Nephron progenitor cell (in vitro differentiated cells): ENCODE measurements at regions not wholly inside any gene's neighbourhood (a gene's known extent, or its start where the extent isn't known, plus 50 kb on each side); places are given as distances from the start of the nearest gene placed in this dataset.

Experiments
- DNase-seq: peaks from one replicate; pipeline ENCODE4 v3.0.0; 2021
- H3K27ac Mint-ChIP-seq: 2 replicates; pipeline ENCODE4 v1.8.0; 2021; ENCODE audit warnings: mild to moderate bottlenecking, moderate library complexity, mixed read lengths
- H3K27me3 Mint-ChIP-seq: 2 replicates; pipeline ENCODE4 v1.8.0; 2021; ENCODE audit warnings: mild to moderate bottlenecking, low read depth, mixed read lengths; ENCODE audit not compliant: poor library complexity
- H3K36me3 Mint-ChIP-seq: 2 replicates; pipeline ENCODE4 v1.8.0; 2021; ENCODE audit warnings: low read depth, mixed read lengths
- H3K4me1 Mint-ChIP-seq: 2 replicates; pipeline ENCODE4 v1.8.0; 2021; ENCODE audit warnings: mixed read lengths
- H3K4me3 Mint-ChIP-seq: 2 replicates; pipeline ENCODE4 v1.8.0; 2021; ENCODE audit warnings: mild to moderate bottlenecking, moderate library complexity, mixed read lengths
- H3K9me3 Mint-ChIP-seq: 2 replicates; pipeline ENCODE4 v1.8.0; 2021; ENCODE audit warnings: mild to moderate bottlenecking, moderate library complexity, mixed read lengths
- TF ChIP-seq, protein P1 (sequence below): fragments of 200-600 bp; sonication (generic); IDR thresholded peaks from 2 replicates; pipeline ENCODE4 v1.5.0; 2021; ENCODE audit warnings: antibody characterized with exemption

DNA sequence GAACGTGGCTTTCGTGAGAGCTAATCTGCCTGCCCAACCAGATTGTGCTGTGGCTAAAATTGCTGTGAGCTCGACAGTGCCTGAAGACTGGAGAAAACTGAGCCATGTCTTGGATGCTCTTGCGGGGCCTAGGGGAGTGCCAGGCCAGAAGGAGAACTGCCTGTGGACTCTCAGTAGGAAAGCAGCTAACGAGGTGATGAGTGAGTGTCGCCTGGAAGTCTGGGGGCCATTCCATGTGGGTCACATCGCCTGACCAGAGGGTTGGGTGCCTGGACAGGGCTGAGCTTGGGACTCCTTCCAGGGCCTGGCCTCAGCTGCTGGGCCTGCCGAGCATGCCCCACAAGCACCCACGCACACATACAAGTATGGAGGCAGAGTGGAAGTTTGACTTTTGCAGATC, 166.5 kb downstream of the VEGFA start:
- Mint-ChIP-seq H3K27me3 (peaks cover 96% of the 10 kb centered on the region), H3K27ac (no peak overlapping the region), H3K4me1 (peaks cover 53% of the 10 kb centered on the region), H3K9me3 (no peaks in the 10 kb centered on the region), H3K36me3 (no peaks in the 10 kb centered on the region), H3K4me3 (no peak overlapping the region)
- TF ChIP-seq, protein P1, sequence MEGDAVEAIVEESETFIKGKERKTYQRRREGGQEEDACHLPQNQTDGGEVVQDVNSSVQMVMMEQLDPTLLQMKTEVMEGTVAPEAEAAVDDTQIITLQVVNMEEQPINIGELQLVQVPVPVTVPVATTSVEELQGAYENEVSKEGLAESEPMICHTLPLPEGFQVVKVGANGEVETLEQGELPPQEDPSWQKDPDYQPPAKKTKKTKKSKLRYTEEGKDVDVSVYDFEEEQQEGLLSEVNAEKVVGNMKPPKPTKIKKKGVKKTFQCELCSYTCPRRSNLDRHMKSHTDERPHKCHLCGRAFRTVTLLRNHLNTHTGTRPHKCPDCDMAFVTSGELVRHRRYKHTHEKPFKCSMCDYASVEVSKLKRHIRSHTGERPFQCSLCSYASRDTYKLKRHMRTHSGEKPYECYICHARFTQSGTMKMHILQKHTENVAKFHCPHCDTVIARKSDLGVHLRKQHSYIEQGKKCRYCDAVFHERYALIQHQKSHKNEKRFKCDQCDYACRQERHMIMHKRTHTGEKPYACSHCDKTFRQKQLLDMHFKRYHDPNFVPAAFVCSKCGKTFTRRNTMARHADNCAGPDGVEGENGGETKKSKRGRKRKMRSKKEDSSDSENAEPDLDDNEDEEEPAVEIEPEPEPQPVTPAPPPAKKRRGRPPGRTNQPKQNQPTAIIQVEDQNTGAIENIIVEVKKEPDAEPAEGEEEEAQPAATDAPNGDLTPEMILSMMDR: no peak
- DNase-seq: no peak

DNA sequence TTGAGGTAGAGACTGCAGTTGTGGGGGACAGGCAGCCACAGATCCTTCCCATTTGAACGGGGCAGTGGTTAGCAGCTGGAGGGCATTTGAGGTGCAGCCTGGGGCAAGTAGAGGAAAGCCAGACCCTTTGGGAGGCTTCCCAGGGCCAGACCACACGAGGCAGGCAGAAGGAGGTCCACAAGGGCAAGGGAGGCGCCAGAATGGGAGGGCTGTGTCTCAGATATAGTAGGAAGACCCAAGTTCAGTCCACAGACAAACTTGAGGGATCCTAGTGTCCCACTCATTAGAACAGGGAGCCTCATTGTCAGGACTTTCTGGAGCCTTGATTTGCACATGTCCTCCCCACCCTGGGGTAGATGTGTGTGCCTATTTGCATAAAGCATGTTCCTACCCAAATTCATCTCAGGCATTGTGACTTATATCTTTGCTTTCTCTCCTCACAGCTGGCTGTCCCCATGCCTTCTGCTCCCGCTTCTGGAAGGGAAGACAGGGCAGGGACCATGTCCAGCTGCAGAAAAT, 166.0 kb downstream of the VEGFA start:
- H3K27ac Mint-ChIP-seq: no peak overlapping the region
- TF ChIP-seq, protein P1: no peak
- DNase-seq: no peak
- no peak overlapping the region for H3K4me3 Mint-ChIP-seq
- no peaks in the 10 kb centered on the region for H3K36me3 Mint-ChIP-seq
- H3K9me3 Mint-ChIP-seq: no peaks in the 10 kb centered on the region
- peaks cover 52% of the 10 kb centered on the region for H3K4me1 Mint-ChIP-seq
- H3K27me3 Mint-ChIP-seq: peaks cover 96% of the 10 kb centered on the region

DNA sequence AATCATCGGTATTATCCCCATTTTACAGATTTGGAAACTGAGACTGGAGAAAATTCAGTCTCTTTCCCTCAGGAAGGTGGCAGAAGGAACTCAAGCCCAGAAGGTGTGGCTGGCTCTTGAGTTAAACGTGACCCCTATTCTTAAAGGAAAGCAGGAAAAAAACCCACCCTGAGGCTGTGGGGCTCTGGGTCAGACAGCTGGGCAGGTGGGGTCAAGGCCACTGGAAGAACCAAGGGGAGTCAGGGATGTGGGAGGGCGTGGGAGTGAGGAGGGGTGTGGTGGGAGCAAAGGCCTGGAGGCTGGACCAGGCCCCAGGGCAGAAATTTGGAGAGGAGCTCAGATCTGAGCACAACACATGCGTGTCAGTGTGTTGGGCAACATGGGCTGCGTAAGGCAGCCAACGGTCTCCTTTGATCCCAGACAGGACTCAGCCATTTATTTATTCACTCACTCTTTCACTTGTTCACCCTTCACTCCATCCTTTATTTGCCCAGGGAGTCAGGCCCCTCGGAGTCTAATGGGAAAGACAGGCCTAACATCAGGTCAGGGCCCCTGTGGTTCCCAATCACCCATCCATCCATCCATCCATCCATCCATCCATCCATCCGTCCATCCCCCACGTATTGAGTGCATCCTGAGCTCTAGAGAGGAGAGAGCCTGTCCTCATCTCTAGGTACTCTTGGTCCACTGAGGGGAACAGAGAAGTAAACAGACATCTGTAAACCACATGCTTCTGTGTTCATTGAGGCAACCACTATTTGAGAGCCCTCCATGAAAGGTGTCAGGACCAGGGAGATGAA, 165.0 kb downstream of the VEGFA start:
- H3K27ac Mint-ChIP-seq: no peak overlapping the region
- no peak overlapping the region for H3K4me3 Mint-ChIP-seq
- peaks cover 97% of the 10 kb centered on the region for H3K27me3 Mint-ChIP-seq
- H3K9me3 Mint-ChIP-seq: no peaks in the 10 kb centered on the region
- H3K36me3 Mint-ChIP-seq: no peaks in the 10 kb centered on the region
- TF ChIP-seq, protein P1: no peak
- H3K4me1 Mint-ChIP-seq: peaks cover 52% of the 10 kb centered on the region
- DNase-seq: no peak

DNA sequence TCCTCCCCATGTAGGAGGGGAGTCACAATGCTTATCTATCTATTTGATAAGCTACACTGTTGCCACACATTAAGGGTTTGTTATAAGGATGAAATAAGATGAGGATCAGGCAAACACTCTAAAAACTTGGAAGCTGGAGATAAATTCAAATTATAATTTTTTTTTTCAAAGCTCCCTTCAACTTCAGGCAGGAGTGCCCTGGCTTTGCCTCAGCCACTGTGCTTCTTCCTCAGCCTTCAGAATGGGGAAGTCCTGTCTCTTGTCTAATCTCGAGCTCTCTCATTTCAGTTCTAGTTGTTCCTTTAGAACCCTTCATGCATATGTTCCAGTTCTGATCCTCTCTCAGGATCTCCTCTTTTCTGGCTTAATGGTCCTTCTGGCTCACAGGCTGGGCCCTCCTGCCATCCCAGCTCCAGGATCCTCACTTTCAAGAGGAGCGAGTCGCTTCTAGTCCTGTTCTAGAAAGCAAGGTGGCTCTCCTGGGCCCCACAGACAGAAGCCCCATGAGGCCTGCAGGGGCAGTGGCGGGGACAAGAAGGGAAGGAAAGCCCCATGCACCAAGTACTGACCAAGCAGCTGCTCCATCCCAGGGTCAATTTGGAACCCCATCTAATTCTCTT, 164.3 kb downstream of the VEGFA start:
- Mint-ChIP-seq H3K36me3 (no peaks in the 10 kb centered on the region), H3K9me3 (no peaks in the 10 kb centered on the region), H3K4me1 (peaks cover 52% of the 10 kb centered on the region), H3K27me3 (peaks cover 98% of the 10 kb centered on the region), H3K4me3 (no peak overlapping the region), H3K27ac (no peak overlapping the region)
- no peak for DNase-seq
- TF ChIP-seq, protein P1: no peak

DNA sequence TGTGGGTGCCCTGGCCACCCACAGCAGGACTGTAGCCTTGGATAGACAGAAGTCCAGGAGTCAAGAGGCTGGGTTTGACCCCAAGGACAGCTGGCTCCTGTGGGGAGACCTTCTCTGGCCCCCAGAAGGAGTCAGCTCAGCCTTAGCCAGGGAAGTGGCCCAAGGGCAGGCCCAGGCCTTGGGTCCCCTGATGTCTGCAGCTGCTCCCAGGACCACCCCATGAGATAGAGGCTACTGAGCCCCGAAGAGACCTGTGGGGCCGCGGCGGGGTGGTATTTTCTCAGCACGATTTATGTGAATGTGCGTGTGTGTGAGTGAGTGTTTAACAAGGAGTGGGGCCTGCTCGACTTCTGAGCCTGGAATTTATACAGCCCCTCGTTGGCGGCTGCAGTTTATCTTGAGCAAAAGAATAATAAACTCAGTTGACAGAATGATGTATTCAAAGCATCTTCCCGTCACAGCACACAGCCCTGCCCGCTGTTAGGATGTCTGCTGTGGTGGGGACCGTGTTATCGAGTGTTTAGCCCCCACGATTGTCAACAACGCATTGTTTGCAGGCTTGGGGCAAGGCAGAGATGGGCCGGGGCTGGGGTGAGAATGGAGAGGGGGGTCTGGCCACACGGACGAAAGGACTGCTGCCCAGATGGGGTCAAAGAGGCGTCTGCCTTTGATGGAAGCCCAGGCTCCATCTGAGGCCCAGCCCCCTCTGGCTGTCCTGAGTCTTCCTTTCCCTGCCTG, 163.3 kb downstream of the VEGFA start:
- DNase-seq: peak; percentile 69
- Mint-ChIP-seq H3K4me3 (no peak overlapping the region), H3K27ac (peak overlapping the region; percentile 45), H3K27me3 (peaks cover 98% of the 10 kb centered on the region), H3K4me1 (peaks cover 46% of the 10 kb centered on the region), H3K9me3 (no peaks in the 10 kb centered on the region), H3K36me3 (no peaks in the 10 kb centered on the region)
- TF ChIP-seq, protein P1: no peak
